Trophoblast cell (in vitro differentiated cells and primary cell): ENCODE measurements at regions not wholly inside any gene's neighbourhood (a gene's known extent, or its start where the extent isn't known, plus 50 kb on each side); places are given as distances from the start of the nearest gene placed in this dataset.

Experiments used
- DNase-seq, 2 donors: peaks; one replicate each; pipeline ENCODE4 v3.0.0-alpha.2; 2016
- H2AFZ ChIP-seq: 2 replicates; pipeline ENCODE4 v1.6.1; 2013; ENCODE audit warnings: low read length, moderate library complexity, mild to moderate bottlenecking; ENCODE audit not compliant: insufficient read depth, poor library complexity
- H2AK5ac ChIP-seq: 2 replicates; pipeline ENCODE4 v1.6.1; 2013; ENCODE audit warnings: mild to moderate bottlenecking, low read length
- H2BK120ac ChIP-seq: 2 replicates; pipeline ENCODE4 v1.6.1; 2013; ENCODE audit warnings: low read length, mild to moderate bottlenecking, moderate library complexity; ENCODE audit not compliant: insufficient read depth, poor library complexity
- H2BK12ac ChIP-seq: 2 replicates; pipeline ENCODE4 v1.6.1; 2013; ENCODE audit warnings: mild to moderate bottlenecking, low read length, moderate library complexity
- H2BK5ac ChIP-seq: 2 replicates; pipeline ENCODE4 v1.6.1; 2013; ENCODE audit warnings: low read length, low read depth, moderate library complexity, mild to moderate bottlenecking; ENCODE audit not compliant: poor library complexity
- H3K14ac ChIP-seq: 2 replicates; pipeline ENCODE4 v1.6.1; 2013; ENCODE audit warnings: mild to moderate bottlenecking, low read length
- H3K18ac ChIP-seq: 2 replicates; pipeline ENCODE4 v1.6.1; 2013; ENCODE audit warnings: mild to moderate bottlenecking, low read length
- H3K23ac ChIP-seq: 2 replicates; pipeline ENCODE4 v1.6.1; 2013; ENCODE audit warnings: low read length
- H3K27ac ChIP-seq: 2 replicates; pipeline ENCODE4 v1.5.1; 2013; ENCODE audit warnings: low read depth, mild to moderate bottlenecking, inconsistent platforms, low read length, moderate library complexity
- H3K27me3 ChIP-seq: 2 replicates; pipeline ENCODE4 v1.6.1; 2013; ENCODE audit warnings: inconsistent platforms, mild to moderate bottlenecking, low read length, moderate library complexity; ENCODE audit not compliant: insufficient read depth
- H3K36me3 ChIP-seq, 2 experiments: 1 replicate in 1 of 2; 2 replicates in 1 of 2; pipeline ENCODE4 v1.6.1; 2013; ENCODE audit warnings: low read length in 2 of 2, mild to moderate bottlenecking in 2 of 2, moderate library complexity in 1 of 2; ENCODE audit not compliant: insufficient read depth in 2 of 2, control insufficient read depth in 1 of 2
- H3K4ac ChIP-seq: 2 replicates; pipeline ENCODE4 v1.6.1; 2013; ENCODE audit warnings: low read depth, mild to moderate bottlenecking, low read length, moderate library complexity
- H3K4me1 ChIP-seq, 2 experiments: 1 replicate in 1 of 2; 2 replicates in 1 of 2; pipeline ENCODE4 v1.6.1; 2013; ENCODE audit warnings: low read length in 2 of 2, mild to moderate bottlenecking in 2 of 2, moderate library complexity in 1 of 2; ENCODE audit not compliant: insufficient read depth in 2 of 2, control insufficient read depth in 1 of 2
- H3K4me2 ChIP-seq: 2 replicates; pipeline ENCODE4 v1.6.1; 2013; ENCODE audit warnings: inconsistent platforms, mild to moderate bottlenecking, low read length, moderate library complexity
- H3K4me3 ChIP-seq: 2 replicates; pipeline ENCODE4 v1.5.1; 2013; ENCODE audit warnings: mild to moderate bottlenecking, low read depth, low read length, inconsistent platforms
- H3K79me1 ChIP-seq: one replicate; pipeline ENCODE4 v1.6.1; 2013; ENCODE audit warnings: low read length
- H3K79me2 ChIP-seq: 2 replicates; pipeline ENCODE4 v1.6.1; 2013; ENCODE audit warnings: low read length, mild to moderate bottlenecking; ENCODE audit not compliant: control insufficient read depth, insufficient read depth, poor library complexity
- H3K9ac ChIP-seq: 2 replicates; pipeline ENCODE4 v1.6.1; 2013; ENCODE audit warnings: mild to moderate bottlenecking, low read length
- H3K9me3 ChIP-seq: 2 replicates; pipeline ENCODE4 v1.6.1; 2013; ENCODE audit warnings: low read depth, mild to moderate bottlenecking, control low read depth, inconsistent platforms, low read length; ENCODE audit not compliant: insufficient read depth
- H4K12ac ChIP-seq: 2 replicates; pipeline ENCODE4 v1.6.1; 2013; ENCODE audit warnings: low read depth, mild to moderate bottlenecking, low read length, moderate library complexity
- H4K8ac ChIP-seq: 2 replicates; pipeline ENCODE4 v1.6.1; 2013; ENCODE audit warnings: low read depth, mild to moderate bottlenecking, low read length, moderate library complexity
- H4K91ac ChIP-seq: one replicate; pipeline ENCODE4 v1.6.1; 2013; ENCODE audit warnings: low read depth, mild to moderate bottlenecking, low read length, moderate library complexity
- WGBS: extraction: QIAGEN DNeasy Blood & Tissue Kit; methylation state at CpG from one replicate; pipeline ENCODE4 v1.1.7; 2013; ENCODE audit warnings: missing lambda C conversion rate; ENCODE audit not compliant: insufficient read length, insufficient coverage; ENCODE audit errors: extremely low coverage; 5-methylcytosine and 5-hydroxymethylcytosine counted together

GRCh38 chr16:87548046-87548445, 54.3 kb upstream of the JPH3 start:
- no CpG with 5 or more reads among the region's 3 CpGs for WGBS
- no peak overlapping the region for H3K4ac ChIP-seq
- DNase-seq: no peak

GRCh38 chr16:87543436-87544191, 50.8 kb upstream of the ZCCHC14 start:
- Histone ChIP-seq H2BK12ac (no peak overlapping the region), H3K14ac (no peak overlapping the region), H4K91ac (no peak overlapping the region), H2AK5ac (no peak overlapping the region), H4K8ac (no peak overlapping the region), H3K4me3 (no peak overlapping the region), H3K9ac (no peak overlapping the region), H3K4me2 (no peak overlapping the region), H3K36me3 (no peaks in the 10 kb centered on the region), H3K79me1 (no peaks in the 10 kb centered on the region), H2BK120ac (no peak overlapping the region), H3K18ac (no peak overlapping the region), H3K4ac (no peak overlapping the region), H2BK5ac (no peak overlapping the region), H3K27ac (no peak overlapping the region), H3K9me3 (peaks cover 11% of the 10 kb centered on the region), H3K27me3 (peaks cover 1% of the 10 kb centered on the region), H4K12ac (no peak overlapping the region), H3K4me1 (no peaks in the 10 kb centered on the region), H3K23ac (no peak overlapping the region), H3K79me2 (no peaks in the 10 kb centered on the region), H2AFZ (no peak overlapping the region)
- no peak for DNase-seq
- WGBS: no CpG with 5 or more reads among the region's 28 CpGs

More at GRCh38 chr16:87548046-87548445, 54.3 kb upstream of the JPH3 start:
- H3K4me2 ChIP-seq: no peak overlapping the region
- H3K18ac ChIP-seq: no peak overlapping the region
- no peak overlapping the region for H2AK5ac ChIP-seq
- H4K8ac ChIP-seq: no peak overlapping the region
- H3K23ac ChIP-seq: no peak overlapping the region
- H3K9me3 ChIP-seq: peaks cover 16% of the 10 kb centered on the region
- no peaks in the 10 kb centered on the region for H3K36me3 ChIP-seq
- no peak overlapping the region for H2BK120ac ChIP-seq
- no peak overlapping the region for H3K14ac ChIP-seq
- no peak overlapping the region for H4K12ac ChIP-seq
- no peak overlapping the region for H4K91ac ChIP-seq
- H3K9ac ChIP-seq: no peak overlapping the region
- no peaks in the 10 kb centered on the region for H3K79me2 ChIP-seq
- H3K27me3 ChIP-seq: peaks cover 1% of the 10 kb centered on the region
- H2BK5ac ChIP-seq: no peak overlapping the region
- no peaks in the 10 kb centered on the region for H3K79me1 ChIP-seq
- H3K4me3 ChIP-seq: no peak overlapping the region
- no peaks in the 10 kb centered on the region for H3K4me1 ChIP-seq
- no peak overlapping the region for H3K27ac ChIP-seq
- H2BK12ac ChIP-seq: no peak overlapping the region
- no peak overlapping the region for H2AFZ ChIP-seq

GRCh38 chr16:87542531-87543102, 49.8 kb upstream of the ZCCHC14 start:
- no peak overlapping the region for H2AK5ac ChIP-seq
- H4K12ac ChIP-seq: no peak overlapping the region
- no peak overlapping the region for H2BK120ac ChIP-seq
- no peak for DNase-seq
- H3K36me3 ChIP-seq: no peaks in the 10 kb centered on the region
- H3K4me3 ChIP-seq: no peak overlapping the region
- H3K14ac ChIP-seq: no peak overlapping the region
- peaks cover 11% of the 10 kb centered on the region for H3K9me3 ChIP-seq
- no peaks in the 10 kb centered on the region for H3K79me2 ChIP-seq
- no peak overlapping the region for H3K27ac ChIP-seq
- peaks cover under 1% of the 10 kb centered on the region for H3K27me3 ChIP-seq
- no peak overlapping the region for H2BK12ac ChIP-seq
- H3K9ac ChIP-seq: no peak overlapping the region
- H3K4me1 ChIP-seq: no peaks in the 10 kb centered on the region
- no peak overlapping the region for H3K18ac ChIP-seq
- no peaks in the 10 kb centered on the region for H3K79me1 ChIP-seq
- no peak overlapping the region for H2AFZ ChIP-seq
- no peak overlapping the region for H3K23ac ChIP-seq
- no peak overlapping the region for H3K4ac ChIP-seq
- H2BK5ac ChIP-seq: no peak overlapping the region
- no peak overlapping the region for H4K8ac ChIP-seq
- no CpG with 5 or more reads among the region's 17 CpGs for WGBS
- H4K91ac ChIP-seq: no peak overlapping the region
- no peak overlapping the region for H3K4me2 ChIP-seq
